GM10266 (cell line): ENCODE measurements at regions not wholly inside any gene's neighbourhood (a gene's known extent, or its start where the extent isn't known, plus 50 kb on each side); places are given as distances from the start of the nearest gene placed in this dataset.

Experiments used
- DNase-seq: peaks from one replicate; pipeline ENCODE4 v3.0.0; 2012; ENCODE audit errors: extremely low spot score
- CTCF ChIP-seq: IDR thresholded peaks from 2 replicates; pipeline ENCODE4 v1.5.1; 2012; ENCODE audit warnings: mild to moderate bottlenecking, low read depth; ENCODE audit not compliant: control insufficient read depth, insufficient read depth; ENCODE audit errors: missing control alignments

- no peak for TF ChIP-seq CTCF
- no peak for DNase-seq
Observed at GRCh38 chr1:78318011-78318410, 172.8 kb upstream of the PTGFR start.

GRCh38 chr1:78319603-78320002 lies 171.2 kb upstream of the PTGFR start:
- TF ChIP-seq CTCF: no peak

GRCh38 chr1:78322928-78323680 lies 167.7 kb upstream of the PTGFR start:
- no peak for DNase-seq
- no peak for TF ChIP-seq CTCF

More at GRCh38 chr1:78319603-78320002, 171.2 kb upstream of the PTGFR start:
- no peak for DNase-seq

- DNase-seq: no peak
- no peak for TF ChIP-seq CTCF
Observed at GRCh38 chr1:78325293-78325692, 165.5 kb upstream of the PTGFR start.

- DNase-seq: no peak
- TF ChIP-seq CTCF: no peak
Observed at GRCh38 chr1:78329475-78329874, 161.3 kb upstream of the PTGFR start.

GRCh38 chr1:78331799-78332198 lies 159.0 kb upstream of the PTGFR start:
- TF ChIP-seq CTCF: no peak
- DNase-seq: no peak

- no peak for DNase-seq
- peak; percentile 52 for TF ChIP-seq CTCF
Observed at GRCh38 chr1:78333502-78333901, 157.3 kb upstream of the PTGFR start.
